ENCODE measurements at regions not wholly inside any gene's neighbourhood (a gene's known extent, or its start where the extent isn't known, plus 50 kb on each side); places are given as distances from the start of the nearest gene placed in this dataset.

GRCh38 chr6:93823489-93823888 lies 404.1 kb upstream of the EPHA7 start:
- no peak for DNase-seq
- no peak overlapping the region for H3K9ac ChIP-seq
- H3K9me3 ChIP-seq: no peaks in the 10 kb centered on the region
- H3K4me1 ChIP-seq (ENCODE audit: control insufficient read depth in 1 of 2, insufficient read depth in 2 of 2, low read depth in 1 of 2, low read length in 1 of 2): no peaks in the 10 kb centered on the region
- H3K4me3 ChIP-seq (ENCODE audit: low read depth in 2 of 2, low read length in 1 of 2): no peak overlapping the region
- H4K20me1 ChIP-seq (ENCODE audit: insufficient read depth): no peaks in the 10 kb centered on the region
- H3K4me2 ChIP-seq: no peak overlapping the region
- H3K27ac ChIP-seq (ENCODE audit: low read depth in 2 of 2, low read length in 1 of 2): no peak overlapping the region
- TF ChIP-seq, protein P1, sequence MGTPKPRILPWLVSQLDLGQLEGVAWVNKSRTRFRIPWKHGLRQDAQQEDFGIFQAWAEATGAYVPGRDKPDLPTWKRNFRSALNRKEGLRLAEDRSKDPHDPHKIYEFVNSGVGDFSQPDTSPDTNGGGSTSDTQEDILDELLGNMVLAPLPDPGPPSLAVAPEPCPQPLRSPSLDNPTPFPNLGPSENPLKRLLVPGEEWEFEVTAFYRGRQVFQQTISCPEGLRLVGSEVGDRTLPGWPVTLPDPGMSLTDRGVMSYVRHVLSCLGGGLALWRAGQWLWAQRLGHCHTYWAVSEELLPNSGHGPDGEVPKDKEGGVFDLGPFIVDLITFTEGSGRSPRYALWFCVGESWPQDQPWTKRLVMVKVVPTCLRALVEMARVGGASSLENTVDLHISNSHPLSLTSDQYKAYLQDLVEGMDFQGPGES (IDR thresholded peaks at IDR 0.05; ENCODE audit: low read depth, low read length): no peak
- TF ChIP-seq ELF1 (IDR thresholded peaks at IDR 0.05) (no peak), NFIC (IDR thresholded peaks at IDR 0.05; ENCODE audit: borderline replicate concordance) (no peak), TCF12 (IDR thresholded peaks at IDR 0.05) (no peak), RCOR1 (IDR thresholded peaks at IDR 0.05; ENCODE audit: low read length) (no peak), MEF2A (IDR thresholded peaks at IDR 0.05; ENCODE audit: borderline replicate concordance, low read depth) (no peak), GABPA (IDR thresholded peaks at IDR 0.05; ENCODE audit: low read depth) (no peak), USF2 (IDR thresholded peaks at IDR 0.05; ENCODE audit: borderline replicate concordance, low read depth, low read length) (no peak), FOSL2 (IDR thresholded peaks at IDR 0.05; ENCODE audit: borderline replicate concordance, low read depth) (no peak), CHD2 (IDR thresholded peaks at IDR 0.05; ENCODE audit: low read length, partially characterized antibody) (no peak)
- TF ChIP-seq, protein P2, sequence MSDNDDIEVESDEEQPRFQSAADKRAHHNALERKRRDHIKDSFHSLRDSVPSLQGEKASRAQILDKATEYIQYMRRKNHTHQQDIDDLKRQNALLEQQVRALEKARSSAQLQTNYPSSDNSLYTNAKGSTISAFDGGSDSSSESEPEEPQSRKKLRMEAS (IDR thresholded peaks at IDR 0.05; ENCODE audit: low read depth): no peak
- TF ChIP-seq, protein P3, sequence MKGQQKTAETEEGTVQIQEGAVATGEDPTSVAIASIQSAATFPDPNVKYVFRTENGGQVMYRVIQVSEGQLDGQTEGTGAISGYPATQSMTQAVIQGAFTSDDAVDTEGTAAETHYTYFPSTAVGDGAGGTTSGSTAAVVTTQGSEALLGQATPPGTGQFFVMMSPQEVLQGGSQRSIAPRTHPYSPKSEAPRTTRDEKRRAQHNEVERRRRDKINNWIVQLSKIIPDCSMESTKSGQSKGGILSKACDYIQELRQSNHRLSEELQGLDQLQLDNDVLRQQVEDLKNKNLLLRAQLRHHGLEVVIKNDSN (IDR thresholded peaks at IDR 0.05; ENCODE audit: borderline replicate concordance, low read depth): no peak
- TF ChIP-seq, protein P4, sequence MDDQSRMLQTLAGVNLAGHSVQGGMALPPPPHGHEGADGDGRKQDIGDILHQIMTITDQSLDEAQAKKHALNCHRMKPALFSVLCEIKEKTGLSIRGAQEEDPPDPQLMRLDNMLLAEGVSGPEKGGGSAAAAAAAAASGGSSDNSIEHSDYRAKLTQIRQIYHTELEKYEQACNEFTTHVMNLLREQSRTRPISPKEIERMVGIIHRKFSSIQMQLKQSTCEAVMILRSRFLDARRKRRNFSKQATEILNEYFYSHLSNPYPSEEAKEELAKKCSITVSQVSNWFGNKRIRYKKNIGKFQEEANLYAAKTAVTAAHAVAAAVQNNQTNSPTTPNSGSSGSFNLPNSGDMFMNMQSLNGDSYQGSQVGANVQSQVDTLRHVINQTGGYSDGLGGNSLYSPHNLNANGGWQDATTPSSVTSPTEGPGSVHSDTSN (IDR thresholded peaks at IDR 0.05): no peak
- no peaks in the 10 kb centered on the region for H3F3A ChIP-seq (replicated peaks; ENCODE audit: insufficient read depth)
- ChIA-PET CTCF (no interaction called here), POLR2A (no interaction called here)
- H3K27me3 ChIP-seq (ENCODE audit: insufficient read depth): no peaks in the 10 kb centered on the region
- no peak overlapping the region for H2AFZ ChIP-seq (ENCODE audit: low read depth)
- no peaks in the 10 kb centered on the region for H3K79me2 ChIP-seq (ENCODE audit: insufficient read depth)
- H3K9me2 ChIP-seq: no peaks in the 10 kb centered on the region
- H3K36me3 ChIP-seq (replicated peaks in 1 of 2; ENCODE audit: control insufficient read depth in 1 of 2, insufficient read depth in 2 of 2, low read length in 1 of 2): no peaks in the 10 kb centered on the region
- WGBS (ENCODE audit: low lambda C conversion rate): 35% methylated on average over 4 of the region's 4 CpGs

- Histone ChIP-seq H3K36me3 (replicated peaks in 1 of 2; ENCODE audit: control insufficient read depth in 1 of 2, insufficient read depth in 2 of 2, low read length in 1 of 2) (no peaks in the 10 kb centered on the region), H3K4me3 (ENCODE audit: low read depth in 2 of 2, low read length in 1 of 2) (no peak overlapping the region), H3K9me2 (no peaks in the 10 kb centered on the region), H3K9me3 (no peaks in the 10 kb centered on the region), H3K27ac (ENCODE audit: low read depth in 2 of 2, low read length in 1 of 2) (no peak overlapping the region), H3K4me1 (ENCODE audit: control insufficient read depth in 1 of 2, insufficient read depth in 2 of 2, low read depth in 1 of 2, low read length in 1 of 2) (no peaks in the 10 kb centered on the region), H4K20me1 (ENCODE audit: insufficient read depth) (no peaks in the 10 kb centered on the region), H3F3A (replicated peaks; ENCODE audit: insufficient read depth) (no peaks in the 10 kb centered on the region), H3K4me2 (no peak overlapping the region), H3K9ac (no peak overlapping the region), H3K79me2 (ENCODE audit: insufficient read depth) (no peaks in the 10 kb centered on the region), H3K27me3 (ENCODE audit: insufficient read depth) (no peaks in the 10 kb centered on the region), H2AFZ (ENCODE audit: low read depth) (no peak overlapping the region)
- DNase-seq: no peak
- ChIA-PET POLR2A (no interaction called here), CTCF (no interaction called here)
- TF ChIP-seq NRF1 (IDR thresholded peaks at IDR 0.05; ENCODE audit: low read depth, low read length) (no peak), USF2 (IDR thresholded peaks at IDR 0.05; ENCODE audit: borderline replicate concordance, low read depth, low read length) (no peak)
- TF ChIP-seq, protein P4 (IDR thresholded peaks at IDR 0.05): no peak
- 7% methylated on average over 4 of the region's 4 CpGs for WGBS (ENCODE audit: low lambda C conversion rate)
Observed at GRCh38 chr6:93822434-93823265, 403.3 kb upstream of the EPHA7 start.

Data from SK-N-SH (cell line).